Aorta (tissue), 5 donors: ENCODE measurements at regions not wholly inside any gene's neighbourhood (a gene's known extent, or its start where the extent isn't known, plus 50 kb on each side); places are given as distances from the start of the nearest gene placed in this dataset.

Experiments used
- ATAC-seq: fragments of 200-7000 bp; cut with Tn5 transposase; one replicate; pipeline ENCODE4 v1.9.1; 2022; ENCODE audit warnings: moderate library complexity; ENCODE audit not compliant: low FRiP score
- DNase-seq, 2 donors: peaks; one replicate each; pipeline ENCODE4 v3.0.0-alpha.2; 2020
- H3K27ac ChIP-seq, 2 donors: one replicate each; pipeline ENCODE4 v1.5.1; 2013; ENCODE audit warnings: low read length in 2 of 2, mild to moderate bottlenecking in 2 of 2, moderate library complexity in 2 of 2, control low read depth in 1 of 2, inconsistent platforms in 1 of 2, low read depth in 1 of 2
- H3K27me3 ChIP-seq, 2 donors: one replicate each; pipeline ENCODE4 v1.6.1; 2013; ENCODE audit warnings: control low read depth in 1 of 2, low read length in 1 of 2, mild to moderate bottlenecking in 1 of 2, moderate library complexity in 1 of 2; ENCODE audit not compliant: insufficient read depth in 2 of 2, control insufficient read depth in 1 of 2
- H3K36me3 ChIP-seq, 2 donors: one replicate each; pipeline ENCODE4 v1.6.1; 2013; ENCODE audit warnings: control low read depth in 1 of 2, low read length in 1 of 2, mild to moderate bottlenecking in 1 of 2; ENCODE audit not compliant: insufficient read depth in 2 of 2, control insufficient read depth in 1 of 2
- H3K4me1 ChIP-seq, 2 donors: one replicate each; pipeline ENCODE4 v1.6.1; 2013; ENCODE audit warnings: low read length in 2 of 2, control low read depth in 1 of 2, mild to moderate bottlenecking in 1 of 2, moderate library complexity in 1 of 2; ENCODE audit not compliant: insufficient read depth in 2 of 2, control insufficient read depth in 1 of 2
- H3K4me3 ChIP-seq, 2 donors: one replicate each; pipeline ENCODE4 v1.5.1; 2013; ENCODE audit warnings: low read length in 2 of 2, control low read depth in 1 of 2, mild to moderate bottlenecking in 1 of 2
- H3K9me3 ChIP-seq: one replicate; pipeline ENCODE4 v1.6.1; 2013; ENCODE audit warnings: mild to moderate bottlenecking, low read length; ENCODE audit not compliant: control insufficient read depth
- WGBS, 2 donors: extraction: QIAGEN DNeasy Blood & Tissue Kit; methylation state at CpG; one replicate each; pipeline ENCODE4 v1.1.7; 2013; 5-methylcytosine and 5-hydroxymethylcytosine counted together
- intact Hi-C, 2 donors: fragments of 100-400 bp; cut with DNase I; formaldehyde crosslinking; loops; one replicate each; pipeline versions ENCODE4 v1.14.2 to v1.15.0; 2022
- donor health status: healthy with polysubstance abuse.
- donor health status: Bipolar disorder and iron deficiency.
- donor health status: DM: no; HTN: no; CAD: no.
- donor health status: DM: no; HTN: no; CAD: no.
- donor health status: DM: yes; HTN: yes; CAD: no.

DNA sequence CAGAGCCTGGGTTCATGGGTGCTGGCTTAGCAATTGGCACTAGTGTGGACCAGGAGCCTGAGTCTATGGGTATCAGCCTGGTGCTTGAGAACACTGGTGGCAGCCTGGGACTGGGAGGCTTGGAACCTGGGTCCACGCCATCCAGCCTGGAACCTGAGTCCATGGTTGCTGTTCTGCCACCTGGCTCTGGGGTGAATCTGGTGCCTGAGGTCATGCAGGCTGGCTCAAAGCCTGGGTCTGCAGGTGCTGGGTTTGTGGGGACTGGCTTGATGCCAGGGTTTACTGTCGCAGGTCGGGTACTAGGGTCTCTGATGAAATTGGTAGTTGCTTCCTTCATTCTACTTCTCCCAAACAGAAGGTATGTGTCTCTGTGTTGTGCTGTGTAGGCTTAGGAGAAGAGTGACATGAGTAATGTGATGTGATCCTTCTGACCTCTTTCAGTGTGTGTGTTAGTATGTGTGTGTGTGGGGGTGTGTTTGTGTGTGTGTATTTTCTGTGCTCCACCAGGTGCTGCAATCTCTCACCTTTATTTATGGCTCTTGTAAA lies 517.0 kb upstream of the EPHA5 start:
- WGBS, 2 donors = 78 to 83% methylated on average over 3 of the region's 3 CpGs
- Histone ChIP-seq H3K4me1 (no peaks in the 10 kb centered on the region), H3K36me3 (no peaks in the 10 kb centered on the region), H3K9me3 (no peaks in the 10 kb centered on the region), H3K27me3 (no peaks in the 10 kb centered on the region), H3K27ac (no peak overlapping the region), H3K4me3 (no peak overlapping the region)
- no peak for ATAC-seq
- intact Hi-C loops = no loop called here
- peak in 1 of 2 donors; percentile 41 for DNase-seq

DNA sequence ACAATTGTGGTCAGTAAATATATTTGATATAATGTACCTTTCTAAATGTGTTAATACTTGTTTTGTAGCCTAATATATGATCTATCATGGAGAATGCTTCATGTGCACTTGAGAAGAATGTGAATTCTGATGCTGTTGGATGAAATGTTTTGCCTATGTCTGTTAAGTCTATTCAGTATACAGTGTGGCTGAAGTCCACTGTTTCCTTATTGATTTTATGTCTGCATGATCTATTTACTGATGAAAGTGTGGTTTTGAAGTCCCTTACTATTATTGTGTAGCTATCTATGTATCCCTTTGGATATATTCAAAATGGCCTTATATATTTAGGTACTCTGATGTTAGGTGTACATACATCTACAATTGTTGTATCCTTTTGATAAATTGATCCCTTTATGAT lies 515.8 kb upstream of the EPHA5 start:
- no peaks in the 10 kb centered on the region for H3K4me1 ChIP-seq
- H3K9me3 ChIP-seq = no peaks in the 10 kb centered on the region
- no peaks in the 10 kb centered on the region for H3K27me3 ChIP-seq
- H3K27ac ChIP-seq = no peak overlapping the region
- H3K36me3 ChIP-seq = no peaks in the 10 kb centered on the region
- DNase-seq (no peak), ATAC-seq (no peak)
- intact Hi-C loops = no loop called here
- H3K4me3 ChIP-seq = no peak overlapping the region

GRCh38 chr4:66182636-66183035 lies 512.3 kb upstream of the EPHA5 start:
- no peak overlapping the region for H3K4me3 ChIP-seq
- no peaks in the 10 kb centered on the region for H3K9me3 ChIP-seq
- no peaks in the 10 kb centered on the region for H3K36me3 ChIP-seq
- intact Hi-C loops = no loop called here
- no peak for ATAC-seq
- 80 to 81% methylated on average over 1 of the region's 1 CpG for WGBS, 2 donors
- H3K27me3 ChIP-seq = no peaks in the 10 kb centered on the region
- no peak overlapping the region for H3K27ac ChIP-seq
- no peak for DNase-seq
- H3K4me1 ChIP-seq = no peaks in the 10 kb centered on the region

DNA sequence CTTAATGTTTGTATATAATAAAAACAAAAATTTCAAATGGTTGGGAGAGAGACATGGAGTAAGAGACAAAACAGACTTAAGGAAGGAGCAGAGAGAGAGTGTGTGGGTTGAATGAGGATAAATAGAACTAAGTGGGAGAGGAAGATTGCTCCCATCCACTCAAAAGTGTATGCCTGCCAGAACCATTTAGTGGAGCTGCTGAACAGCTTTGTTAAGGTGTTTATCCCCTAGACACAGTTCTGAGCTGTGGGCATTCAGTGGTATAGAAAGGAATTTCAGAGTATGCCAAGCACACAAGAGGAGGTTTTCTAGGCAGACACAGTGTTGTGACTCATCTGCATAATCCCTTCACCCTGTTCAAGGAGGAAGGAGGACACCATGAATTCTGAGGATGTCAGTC lies 508.6 kb upstream of the EPHA5 start:
- intact Hi-C loops = no loop called here
- H3K36me3 ChIP-seq = no peaks in the 10 kb centered on the region
- H3K9me3 ChIP-seq = no peaks in the 10 kb centered on the region
- no peak for ATAC-seq
- no peaks in the 10 kb centered on the region for H3K27me3 ChIP-seq
- no peak overlapping the region for H3K27ac ChIP-seq
- H3K4me3 ChIP-seq = no peak overlapping the region
- no peaks in the 10 kb centered on the region for H3K4me1 ChIP-seq
- no peak for DNase-seq

DNA sequence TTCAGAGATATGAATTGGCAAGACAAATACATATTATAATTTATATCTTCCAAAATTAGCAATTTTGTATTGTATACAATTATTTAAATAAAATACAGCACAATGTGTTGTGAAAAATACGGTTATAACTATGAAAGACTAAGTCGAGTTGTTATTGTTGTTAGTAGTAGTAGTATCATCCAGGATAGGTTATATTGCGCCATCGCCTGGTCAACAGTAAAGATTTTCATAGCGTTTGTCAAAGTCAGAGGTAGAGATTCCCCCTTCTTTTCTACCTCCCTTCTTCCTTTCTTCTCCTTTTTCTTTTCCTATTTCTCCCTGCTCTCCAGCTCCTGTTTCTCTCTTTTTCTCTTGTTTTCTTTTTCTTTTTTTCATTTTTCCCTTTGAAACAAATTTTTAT lies 499.1 kb upstream of the EPHA5 start:
- intact Hi-C loops = no loop called here
- Histone ChIP-seq H3K27me3 (no peaks in the 10 kb centered on the region), H3K4me1 (no peaks in the 10 kb centered on the region), H3K36me3 (no peaks in the 10 kb centered on the region), H3K9me3 (peaks cover 2% of the 10 kb centered on the region), H3K4me3 (no peak overlapping the region), H3K27ac (no peak overlapping the region)
- no peak for ATAC-seq
- DNase-seq = no peak
- 22 to 24% methylated on average over 5 of the region's 5 CpGs for WGBS, 2 donors

DNA sequence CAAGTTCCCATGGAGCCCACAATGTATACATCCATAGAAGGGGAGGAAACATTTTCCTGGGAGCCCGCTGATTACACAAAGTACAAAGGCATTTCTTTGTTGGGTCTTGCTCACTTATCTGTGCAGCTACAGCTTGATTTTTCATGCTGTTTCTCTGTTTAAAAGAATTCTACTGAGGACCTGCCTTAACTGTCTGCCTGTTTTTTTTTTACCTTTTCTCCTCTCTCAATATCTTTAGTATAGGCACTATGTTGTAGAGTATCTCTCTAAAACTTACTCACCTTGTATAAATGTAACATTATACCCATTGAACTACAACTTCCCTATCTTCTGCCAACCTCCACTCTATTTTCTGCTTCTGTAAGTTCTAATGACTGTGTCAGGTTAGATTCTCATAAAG lies 494.6 kb upstream of the EPHA5 start:
- H3K9me3 ChIP-seq = peaks cover 2% of the 10 kb centered on the region
- intact Hi-C loops = no loop called here
- H3K27ac ChIP-seq = no peak overlapping the region
- 85 to 87% methylated on average over 1 of the region's 1 CpG for WGBS, 2 donors
- H3K27me3 ChIP-seq = no peaks in the 10 kb centered on the region
- no peak overlapping the region for H3K4me3 ChIP-seq
- no peaks in the 10 kb centered on the region for H3K36me3 ChIP-seq
- ATAC-seq (no peak), DNase-seq (no peak)
- no peaks in the 10 kb centered on the region for H3K4me1 ChIP-seq

- Histone ChIP-seq H3K27me3 (no peaks in the 10 kb centered on the region), H3K9me3 (peaks cover 2% of the 10 kb centered on the region), H3K4me3 (no peak overlapping the region), H3K27ac (no peak overlapping the region), H3K4me1 (no peaks in the 10 kb centered on the region), H3K36me3 (no peaks in the 10 kb centered on the region)
- DNase-seq = no peak
- intact Hi-C loops = no loop called here
- 62 to 72% methylated on average over 1 of the region's 1 CpG for WGBS, 2 donors
- ATAC-seq = no peak
Observed at GRCh38 chr4:66160606-66161005, 490.3 kb upstream of the EPHA5 start.

DNA sequence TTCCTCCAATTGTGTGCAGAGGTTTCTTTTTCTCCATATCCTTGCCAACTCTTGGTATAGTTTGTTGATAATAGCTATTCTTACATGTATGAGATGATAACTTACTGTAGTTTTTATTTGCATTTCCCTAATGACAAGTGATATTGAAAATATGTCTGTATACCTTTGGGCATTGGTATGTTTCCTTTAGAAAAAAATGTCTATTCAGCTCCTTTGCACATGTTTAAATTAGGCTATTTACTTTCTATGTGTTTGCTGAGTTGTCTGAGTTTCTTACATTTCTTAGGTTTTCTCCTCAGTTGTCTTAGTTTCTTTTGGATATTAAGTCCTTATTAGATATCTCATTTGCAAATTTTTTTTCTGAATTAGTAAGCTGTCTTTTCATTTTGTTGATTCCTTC lies 487.3 kb upstream of the EPHA5 start:
- H3K4me1 ChIP-seq = no peaks in the 10 kb centered on the region
- H3K36me3 ChIP-seq = no peaks in the 10 kb centered on the region
- intact Hi-C loops = no loop called here
- H3K9me3 ChIP-seq = no peaks in the 10 kb centered on the region
- DNase-seq (no peak), ATAC-seq (no peak)
- no peak overlapping the region for H3K4me3 ChIP-seq
- no peaks in the 10 kb centered on the region for H3K27me3 ChIP-seq
- no peak overlapping the region for H3K27ac ChIP-seq

GRCh38 chr4:66130042-66130441 lies 459.8 kb upstream of the EPHA5 start:
- Histone ChIP-seq H3K4me1 (no peaks in the 10 kb centered on the region), H3K27me3 (no peaks in the 10 kb centered on the region), H3K36me3 (no peaks in the 10 kb centered on the region), H3K27ac (no peak overlapping the region), H3K4me3 (no peak overlapping the region), H3K9me3 (no peaks in the 10 kb centered on the region)
- intact Hi-C loops = no loop called here
- no peak for DNase-seq
- 53 to 66% methylated on average over 6 of the region's 6 CpGs for WGBS, 2 donors
- no peak for ATAC-seq
